Mesothelial cell of epicardium (in vitro differentiated cells): ENCODE measurements at regions not wholly inside any gene's neighbourhood (a gene's known extent, or its start where the extent isn't known, plus 50 kb on each side); places are given as distances from the start of the nearest gene placed in this dataset.

ENCODE experiments used
- DNase-seq, 2 experiments: peaks; one replicate each; pipeline ENCODE4 v3.0.0; 2021; ENCODE audit warnings: low spot score in 2 of 2; ENCODE audit not compliant: unreplicated experiment in 2 of 2
- H3K27ac Mint-ChIP-seq: 2 replicates; pipeline ENCODE4 v1.8.0; 2021; ENCODE audit warnings: mixed read lengths
- H3K27me3 Mint-ChIP-seq: 2 replicates; pipeline ENCODE4 v1.8.0; 2021; ENCODE audit warnings: low read depth, mixed read lengths
- H3K36me3 Mint-ChIP-seq: 2 replicates; pipeline ENCODE4 v1.8.0; 2021; ENCODE audit warnings: mixed read lengths
- H3K4me1 Mint-ChIP-seq: 2 replicates; pipeline ENCODE4 v1.8.0; 2021; ENCODE audit warnings: mixed read lengths
- H3K4me3 Mint-ChIP-seq: 2 replicates; pipeline ENCODE4 v1.8.0; 2021; ENCODE audit warnings: mild to moderate bottlenecking, moderate library complexity, mixed read lengths
- H3K9me3 Mint-ChIP-seq: 2 replicates; pipeline ENCODE4 v1.8.0; 2021; ENCODE audit warnings: mixed read lengths
- TF ChIP-seq, protein P1 (sequence below): fragments of 200-600 bp; sonication (generic); IDR thresholded peaks from one replicate; pipeline ENCODE4 v1.5.0; 2021; ENCODE audit warnings: antibody characterized with exemption; ENCODE audit not compliant: unreplicated experiment

DNA sequence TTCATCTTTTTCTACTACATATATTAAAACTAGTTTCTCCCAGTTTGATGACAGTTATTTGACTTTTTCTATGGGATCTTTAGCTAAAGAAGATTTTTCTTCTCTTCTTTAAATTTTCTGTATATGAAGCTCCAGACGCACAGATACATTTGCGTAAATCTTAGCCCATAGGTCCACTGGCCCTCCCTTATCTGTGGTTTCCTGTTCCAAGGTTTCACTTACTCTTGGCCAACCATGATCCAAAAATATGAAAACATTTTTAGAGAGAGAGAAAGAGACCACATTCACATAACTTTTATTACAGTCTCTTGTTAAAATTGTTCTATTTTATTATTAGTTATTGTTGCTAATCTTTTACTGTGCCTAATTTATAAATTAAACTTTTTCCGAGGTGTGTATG is 270.2 kb upstream of the DAPK1 start:
- TF ChIP-seq, protein P1, sequence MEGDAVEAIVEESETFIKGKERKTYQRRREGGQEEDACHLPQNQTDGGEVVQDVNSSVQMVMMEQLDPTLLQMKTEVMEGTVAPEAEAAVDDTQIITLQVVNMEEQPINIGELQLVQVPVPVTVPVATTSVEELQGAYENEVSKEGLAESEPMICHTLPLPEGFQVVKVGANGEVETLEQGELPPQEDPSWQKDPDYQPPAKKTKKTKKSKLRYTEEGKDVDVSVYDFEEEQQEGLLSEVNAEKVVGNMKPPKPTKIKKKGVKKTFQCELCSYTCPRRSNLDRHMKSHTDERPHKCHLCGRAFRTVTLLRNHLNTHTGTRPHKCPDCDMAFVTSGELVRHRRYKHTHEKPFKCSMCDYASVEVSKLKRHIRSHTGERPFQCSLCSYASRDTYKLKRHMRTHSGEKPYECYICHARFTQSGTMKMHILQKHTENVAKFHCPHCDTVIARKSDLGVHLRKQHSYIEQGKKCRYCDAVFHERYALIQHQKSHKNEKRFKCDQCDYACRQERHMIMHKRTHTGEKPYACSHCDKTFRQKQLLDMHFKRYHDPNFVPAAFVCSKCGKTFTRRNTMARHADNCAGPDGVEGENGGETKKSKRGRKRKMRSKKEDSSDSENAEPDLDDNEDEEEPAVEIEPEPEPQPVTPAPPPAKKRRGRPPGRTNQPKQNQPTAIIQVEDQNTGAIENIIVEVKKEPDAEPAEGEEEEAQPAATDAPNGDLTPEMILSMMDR, result no peak
- Mint-ChIP-seq H3K36me3 (peaks cover 2% of the 10 kb centered on the region), H3K4me1 (peaks cover 22% of the 10 kb centered on the region), H3K4me3 (no peak overlapping the region), H3K9me3 (peaks cover 16% of the 10 kb centered on the region), H3K27me3 (no peaks in the 10 kb centered on the region), H3K27ac (no peak overlapping the region)
- DNase-seq, result no peak

DNA sequence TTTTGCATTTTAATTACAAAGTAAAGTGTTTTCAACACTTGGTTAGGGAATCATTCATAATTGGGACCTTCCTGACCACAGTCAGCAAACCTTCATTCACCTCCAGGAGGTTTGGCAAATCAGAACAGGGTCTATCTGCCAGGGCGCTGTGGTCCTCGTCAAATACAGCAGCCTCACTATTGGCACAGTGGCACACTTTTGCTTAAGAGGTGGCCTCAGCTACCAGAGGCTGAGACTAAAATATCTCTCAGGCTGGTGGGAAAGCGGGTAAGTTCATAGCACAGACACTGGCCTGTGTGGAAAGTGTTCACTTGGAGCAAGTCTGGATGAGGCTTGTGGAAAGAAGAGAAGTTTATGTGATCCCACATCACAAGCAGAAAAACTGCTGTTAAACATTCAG is 268.6 kb upstream of the DAPK1 start:
- Mint-ChIP-seq H3K4me1 (peaks cover 18% of the 10 kb centered on the region), H3K27ac (peak overlapping the region; percentile 45), H3K27me3 (no peaks in the 10 kb centered on the region), H3K4me3 (no peak overlapping the region), H3K9me3 (peaks cover 26% of the 10 kb centered on the region), H3K36me3 (peaks cover 2% of the 10 kb centered on the region)
- TF ChIP-seq, protein P1, result no peak
- no peak for DNase-seq

DNA sequence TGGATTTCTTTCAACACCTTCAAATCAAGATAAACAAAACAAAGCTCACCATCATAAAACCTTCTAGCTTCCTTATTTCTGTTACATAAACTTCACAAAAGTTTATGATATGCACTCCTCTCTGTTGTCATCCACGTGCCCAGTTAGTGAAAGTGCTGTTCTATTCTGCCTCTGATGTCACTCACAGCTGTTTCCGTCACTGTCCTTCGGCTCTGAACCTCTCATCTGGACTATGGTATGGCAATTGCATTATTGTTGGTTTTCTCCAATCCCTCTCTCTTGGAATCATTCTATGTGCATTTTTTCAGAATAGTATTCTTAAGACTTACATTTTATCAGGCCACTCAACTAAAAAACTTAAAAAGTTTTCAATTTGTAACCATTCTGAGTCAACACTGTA is 264.2 kb upstream of the DAPK1 start:
- Mint-ChIP-seq H3K4me3 (no peak overlapping the region), H3K27me3 (no peaks in the 10 kb centered on the region), H3K27ac (no peak overlapping the region), H3K36me3 (peaks cover 2% of the 10 kb centered on the region), H3K9me3 (peaks cover 26% of the 10 kb centered on the region), H3K4me1 (peaks cover 21% of the 10 kb centered on the region)
- TF ChIP-seq, protein P1, result no peak
- DNase-seq, result no peak

DNA sequence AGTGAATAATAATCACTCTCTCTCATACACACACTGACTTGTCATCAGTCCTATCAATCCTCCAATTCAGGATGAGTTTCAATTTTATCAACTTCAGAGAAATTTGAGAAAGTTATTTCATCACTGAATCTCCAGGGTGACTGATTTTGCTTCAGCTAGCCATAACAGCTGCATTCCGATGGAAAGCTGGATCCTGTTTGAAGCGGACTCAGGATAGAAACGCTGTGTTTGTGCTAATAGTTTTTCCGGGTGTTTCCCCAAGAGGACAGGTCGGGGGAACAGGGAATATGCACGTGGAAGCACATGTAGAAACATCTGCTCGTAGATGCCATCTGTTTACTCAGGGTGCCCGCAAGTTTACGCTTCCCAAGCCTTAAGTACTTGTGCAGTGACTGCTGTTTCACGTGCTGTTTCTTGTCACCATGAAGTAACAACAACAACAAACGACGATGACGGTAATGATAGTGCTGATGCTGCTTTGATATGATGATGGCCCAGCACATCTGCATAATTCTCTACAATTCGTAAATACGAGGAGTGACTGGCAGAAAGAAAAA is 263.7 kb upstream of the DAPK1 start:
- Mint-ChIP-seq H3K4me3 (no peak overlapping the region), H3K36me3 (peaks cover 2% of the 10 kb centered on the region), H3K27ac (no peak overlapping the region), H3K27me3 (no peaks in the 10 kb centered on the region), H3K4me1 (peaks cover 24% of the 10 kb centered on the region), H3K9me3 (peaks cover 26% of the 10 kb centered on the region)
- TF ChIP-seq, protein P1, result no peak
- DNase-seq, result no peak

DNA sequence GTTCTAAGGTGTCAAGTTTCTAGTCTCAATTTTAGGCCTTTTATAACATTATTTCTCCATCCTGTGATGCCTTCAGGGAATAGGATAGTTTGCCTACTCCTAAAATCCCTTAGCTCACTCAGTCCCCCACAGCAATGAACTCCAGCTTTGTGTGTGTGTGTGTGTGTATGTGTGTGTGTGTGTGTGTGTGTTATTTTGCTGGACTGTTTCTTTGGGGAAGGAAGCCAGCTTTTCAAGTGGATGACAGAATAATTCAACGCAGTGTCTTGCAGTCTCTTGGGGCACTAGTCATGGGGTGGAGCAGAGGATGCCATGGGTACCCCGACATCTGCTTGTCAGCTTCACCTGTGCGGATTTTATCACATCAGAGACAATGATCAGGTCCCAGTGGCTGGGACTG is 262.8 kb upstream of the DAPK1 start:
- Mint-ChIP-seq H3K9me3 (peaks cover 26% of the 10 kb centered on the region), H3K36me3 (peaks cover 2% of the 10 kb centered on the region), H3K4me3 (no peak overlapping the region), H3K27me3 (no peaks in the 10 kb centered on the region), H3K4me1 (peaks cover 16% of the 10 kb centered on the region), H3K27ac (no peak overlapping the region)
- no peak for DNase-seq
- TF ChIP-seq, protein P1, result no peak

DNA sequence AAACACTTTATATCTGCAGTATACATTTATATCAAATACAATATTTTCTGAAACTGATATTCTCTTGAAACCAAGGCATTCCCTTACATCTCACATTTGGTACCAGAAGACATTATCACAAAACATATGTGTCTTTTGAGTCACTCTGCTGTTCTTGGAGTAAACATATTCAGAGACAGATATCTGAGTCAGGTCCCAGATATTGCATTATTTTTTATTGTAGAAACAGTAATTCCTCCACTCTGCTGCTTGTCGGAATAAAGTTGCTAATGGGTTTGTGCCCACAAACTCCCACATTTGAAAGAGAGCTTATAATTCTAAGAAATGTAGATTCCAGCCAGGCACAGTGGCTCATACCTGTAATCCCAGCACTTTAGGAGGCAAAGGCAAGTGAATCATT is 261.1 kb upstream of the DAPK1 start:
- peaks cover 19% of the 10 kb centered on the region for H3K9me3 Mint-ChIP-seq
- no peak overlapping the region for H3K4me3 Mint-ChIP-seq
- H3K27me3 Mint-ChIP-seq, result no peaks in the 10 kb centered on the region
- H3K36me3 Mint-ChIP-seq, result peaks cover 2% of the 10 kb centered on the region
- TF ChIP-seq, protein P1, result no peak
- H3K27ac Mint-ChIP-seq, result no peak overlapping the region
- no peak for DNase-seq
- H3K4me1 Mint-ChIP-seq, result peaks cover 15% of the 10 kb centered on the region
